Smooth muscle cell (in vitro differentiated cells): ENCODE measurements at regions not wholly inside any gene's neighbourhood (a gene's known extent, or its start where the extent isn't known, plus 50 kb on each side); places are given as distances from the start of the nearest gene placed in this dataset.

Source experiments
- DNase-seq: peaks from one replicate; lab custom pipeline; 2025; ENCODE audit not compliant: unreplicated experiment; lab: John Stamatoyannopoulos, UW
- H2AFZ ChIP-seq: fragments of 200-600 bp; sonication (generic); 2 replicates; pipeline ENCODE4 v1.6.0; 2016; ENCODE audit warnings: antibody characterized with exemption, low read depth, mild to moderate bottlenecking
- H3F3A ChIP-seq: fragments of 200-600 bp; sonication (generic); 2 replicates; pipeline ENCODE4 v1.6.0; 2017; ENCODE audit warnings: antibody characterized with exemption, low read depth
- H3K27ac ChIP-seq: fragments of 200-600 bp; sonication (generic); 2 replicates; pipeline ENCODE4 v1.5.1; 2016; ENCODE audit warnings: low read depth, mild to moderate bottlenecking
- H3K27me3 ChIP-seq: fragments of 200-600 bp; sonication (generic); 2 replicates; pipeline ENCODE4 v1.6.1; 2016; ENCODE audit warnings: low read depth, mild to moderate bottlenecking
- H3K36me3 ChIP-seq: fragments of 200-600 bp; sonication (generic); 2 replicates; pipeline ENCODE4 v1.5.1; 2016; ENCODE audit warnings: low read depth
- H3K4me1 ChIP-seq: fragments of 200-600 bp; sonication (generic); 2 replicates; pipeline ENCODE4 v1.5.1; 2016; ENCODE audit warnings: low read depth
- H3K4me2 ChIP-seq: fragments of 200-600 bp; sonication (generic); 2 replicates; pipeline ENCODE4 v1.6.0; 2016; ENCODE audit warnings: mild to moderate bottlenecking
- H3K4me3 ChIP-seq: fragments of 200-600 bp; sonication (generic); 2 replicates; pipeline ENCODE4 v1.5.1; 2016; ENCODE audit warnings: mild to moderate bottlenecking
- H3K79me2 ChIP-seq: fragments of 200-600 bp; sonication (generic); 2 replicates; pipeline ENCODE4 v1.6.0; 2016; ENCODE audit warnings: low read depth, mild to moderate bottlenecking
- H3K9ac ChIP-seq: fragments of 200-600 bp; sonication (generic); 2 replicates; pipeline ENCODE4 v1.6.0; 2016; ENCODE audit warnings: low read depth
- H3K9me3 ChIP-seq: fragments of 200-600 bp; sonication (generic); replicated peaks from 2 replicates; pipeline ENCODE4 v1.5.1; 2016; ENCODE audit warnings: low read depth
- H4K20me1 ChIP-seq: fragments of 200-600 bp; sonication (generic); 2 replicates; pipeline ENCODE4 v1.6.0; 2016; ENCODE audit warnings: low read depth
- CTCF ChIP-seq: fragments of 200-600 bp; sonication (generic); IDR thresholded peaks from 2 replicates; pipeline ENCODE4 v1.5.1; 2017; ENCODE audit warnings: borderline replicate concordance, mild to moderate bottlenecking, antibody characterized with exemption; ENCODE audit not compliant: insufficient read depth, poor library complexity, severe bottlenecking
- WGBS: methylation state at CpG from one replicate; pipeline ENCODE4 v1.1.7; 2016; ENCODE audit warnings: low lambda C conversion rate; 5-methylcytosine and 5-hydroxymethylcytosine counted together

- no peak for TF ChIP-seq CTCF
- Histone ChIP-seq H3K27ac (no peak overlapping the region), H2AFZ (no peak overlapping the region), H3K4me2 (no peak overlapping the region), H3K27me3 (no peaks in the 10 kb centered on the region), H3K4me3 (no peak overlapping the region), H3F3A (no peaks in the 10 kb centered on the region), H3K36me3 (no peaks in the 10 kb centered on the region), H4K20me1 (no peaks in the 10 kb centered on the region), H3K4me1 (no peaks in the 10 kb centered on the region), H3K9me3 (no peaks in the 10 kb centered on the region), H3K9ac (no peak overlapping the region), H3K79me2 (no peaks in the 10 kb centered on the region)
- WGBS: 93% methylated on average over 3 of the region's 3 CpGs
- no peak for DNase-seq
Measured at GRCh38 chr3:194198938-194199337, 63.0 kb downstream of the HES1 start.

- Histone ChIP-seq H2AFZ (no peak overlapping the region), H3K9ac (no peak overlapping the region), H3K27me3 (no peaks in the 10 kb centered on the region), H4K20me1 (no peaks in the 10 kb centered on the region), H3K4me3 (no peak overlapping the region), H3K36me3 (no peaks in the 10 kb centered on the region), H3K9me3 (no peaks in the 10 kb centered on the region), H3K79me2 (no peaks in the 10 kb centered on the region), H3K27ac (no peak overlapping the region), H3F3A (no peaks in the 10 kb centered on the region), H3K4me1 (peaks cover 10% of the 10 kb centered on the region), H3K4me2 (no peak overlapping the region)
- 69% methylated on average over 6 of the region's 6 CpGs for WGBS
- no peak for DNase-seq
- no peak for TF ChIP-seq CTCF
Measured at GRCh38 chr3:194200422-194201081, 64.6 kb downstream of the HES1 start.

- Histone ChIP-seq H3K27ac (no peak overlapping the region), H3K27me3 (no peaks in the 10 kb centered on the region)
Measured at GRCh38 chr3:194201953-194202666, 66.2 kb downstream of the HES1 start.

More at GRCh38 chr3:194201953-194202666, 66.2 kb downstream of the HES1 start:
- TF ChIP-seq CTCF: no peak
- WGBS: 61% methylated on average over 6 of the region's 6 CpGs
- Histone ChIP-seq H3K4me2 (no peak overlapping the region), H2AFZ (no peak overlapping the region), H3K9me3 (no peaks in the 10 kb centered on the region), H3K4me1 (peaks cover 12% of the 10 kb centered on the region), H3K9ac (no peak overlapping the region), H4K20me1 (no peaks in the 10 kb centered on the region), H3F3A (no peaks in the 10 kb centered on the region), H3K79me2 (no peaks in the 10 kb centered on the region), H3K4me3 (no peak overlapping the region), H3K36me3 (no peaks in the 10 kb centered on the region)
- DNase-seq: no peak
